ENCODE measurements at regions not wholly inside any gene's neighbourhood (a gene's known extent, or its start where the extent isn't known, plus 50 kb on each side); places are given as distances from the start of the nearest gene placed in this dataset.
"Not testable (repeated sequence)": the region's sequence is repeated elsewhere in the genome, so short reads cannot be mapped to it uniquely, and the experiment has no call there.

DNA sequence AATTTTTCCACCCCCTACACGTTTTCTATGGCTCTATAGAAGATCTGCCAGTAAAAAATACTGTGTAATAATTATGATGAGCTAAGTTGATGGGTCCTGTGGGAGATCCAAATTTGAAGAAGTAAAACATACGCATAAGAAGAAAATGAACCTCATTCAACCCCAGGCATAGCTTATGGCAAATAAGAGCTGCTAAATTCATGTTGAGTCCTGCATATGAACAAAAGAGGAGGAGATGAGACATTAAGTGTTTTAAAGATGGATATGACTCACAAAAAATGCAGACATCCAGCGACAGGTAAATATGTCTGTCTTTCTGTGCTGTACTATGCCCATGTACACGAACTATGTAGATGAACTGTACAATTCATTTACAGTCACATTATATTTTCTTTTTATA lies 101.9 kb downstream of the LIG4 start:
- Mint-ChIP-seq H3K9me3 (ENCODE audit: insufficient read depth) (no peaks in the 10 kb centered on the region), H3K4me1 (ENCODE audit: low read depth) (no peaks in the 10 kb centered on the region), H3K4me3 (no peak overlapping the region), H3K27me3 (ENCODE audit: low read depth) (no peaks in the 10 kb centered on the region), H3K27ac (no peak overlapping the region), H3K36me3 (ENCODE audit: low read depth) (no peaks in the 10 kb centered on the region)
- ChIA-PET CTCF (no interaction called here), POLR2A (no interaction called here)
- no peak for ATAC-seq
- DNase-seq: no peak

DNA sequence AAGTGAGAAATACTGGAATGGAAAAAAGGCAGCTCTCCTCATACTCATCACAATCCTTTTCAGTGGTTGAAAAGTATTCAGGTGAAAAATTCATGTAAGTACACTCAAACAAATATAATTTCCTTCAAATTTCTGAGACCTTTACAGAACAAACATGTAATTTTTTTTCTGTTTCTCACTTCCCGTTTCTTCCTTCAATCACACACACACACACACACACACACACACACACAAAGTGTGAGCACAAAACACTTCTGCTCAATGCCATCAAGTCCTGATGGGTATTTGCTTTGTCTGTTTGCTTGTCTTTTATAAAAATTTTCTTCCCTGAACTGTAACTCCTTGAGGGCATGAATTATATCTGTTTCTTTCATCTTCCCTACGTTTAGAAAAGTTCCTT lies 110.6 kb downstream of the LIG4 start:
- CTCF ChIA-PET: no interaction called here
- H3K27ac Mint-ChIP-seq: no peak overlapping the region
- no peak for ATAC-seq
- H3K36me3 Mint-ChIP-seq (ENCODE audit: low read depth): no peaks in the 10 kb centered on the region
- no peaks in the 10 kb centered on the region for H3K27me3 Mint-ChIP-seq (ENCODE audit: low read depth)
- H3K9me3 Mint-ChIP-seq (ENCODE audit: insufficient read depth): no peaks in the 10 kb centered on the region
- no peak for DNase-seq
- no peaks in the 10 kb centered on the region for H3K4me1 Mint-ChIP-seq (ENCODE audit: low read depth)
- POLR2A ChIA-PET: no interaction called here
- H3K4me3 Mint-ChIP-seq: no peak overlapping the region

DNA sequence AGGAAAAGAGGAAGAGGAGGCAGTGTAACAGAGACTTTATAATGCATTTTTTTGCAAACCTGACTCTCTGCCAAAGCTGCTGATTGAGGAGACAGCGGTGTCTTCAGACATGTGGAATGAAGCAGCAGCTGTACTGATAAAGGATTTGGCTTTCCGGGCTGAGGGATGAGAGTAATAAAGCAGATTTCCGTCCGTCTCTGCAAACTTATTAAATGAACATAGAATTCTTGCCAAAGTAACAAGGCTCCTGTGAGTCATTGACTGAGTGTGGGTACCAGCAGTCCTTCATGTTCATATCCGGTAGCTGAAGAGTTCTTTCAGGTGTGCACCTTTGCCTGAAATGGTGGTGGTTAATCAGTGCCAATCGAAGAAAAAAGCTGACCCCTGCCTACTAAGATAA lies 112.6 kb downstream of the LIG4 start:
- H3K9me3 Mint-ChIP-seq (ENCODE audit: insufficient read depth): no peaks in the 10 kb centered on the region
- H3K4me1 Mint-ChIP-seq (ENCODE audit: low read depth): no peaks in the 10 kb centered on the region
- ChIA-PET CTCF (no interaction called here), POLR2A (interaction anchor here (0.6 kb wide), 1 partner anchor 728 kb away, joined by 3 read pairs; no protein-coding TSS in a partner anchor)
- DNase-seq (no peak), ATAC-seq (no peak)
- H3K36me3 Mint-ChIP-seq (ENCODE audit: low read depth): no peaks in the 10 kb centered on the region
- no peaks in the 10 kb centered on the region for H3K27me3 Mint-ChIP-seq (ENCODE audit: low read depth)
- H3K4me3 Mint-ChIP-seq: no peak overlapping the region
- H3K27ac Mint-ChIP-seq: no peak overlapping the region

DNA sequence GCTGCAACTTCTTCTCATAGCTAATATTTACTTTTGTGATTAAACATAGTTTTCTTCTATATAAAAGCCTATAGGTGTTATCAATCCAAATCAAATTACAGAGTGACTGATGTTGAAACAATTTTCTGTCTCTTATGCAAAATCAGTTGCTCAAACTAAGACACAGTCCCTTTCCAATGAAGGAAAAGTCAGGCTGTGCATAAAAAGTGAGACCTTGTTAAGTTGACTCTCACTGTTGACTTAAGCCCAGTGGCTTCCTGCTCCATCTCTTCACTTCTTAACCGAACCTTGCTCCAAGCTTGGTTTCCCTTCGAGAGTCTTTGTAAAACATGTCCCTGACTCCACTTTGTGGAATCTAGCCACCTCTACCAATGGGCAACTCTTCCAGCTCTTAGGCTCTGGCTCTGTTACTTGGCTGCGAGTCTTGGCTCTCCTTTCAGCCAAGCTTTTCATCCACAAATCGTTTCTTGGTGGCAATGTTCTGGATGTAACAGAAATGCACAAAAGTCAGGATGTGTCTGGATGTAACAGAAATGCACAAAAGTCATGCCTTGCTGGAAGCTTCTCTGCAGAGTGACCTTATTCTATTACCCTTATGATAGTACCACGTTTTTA lies 118.9 kb downstream of the LIG4 start:
- ChIA-PET POLR2A (no interaction called here), CTCF (interaction anchor here (1.3 kb wide), 1 partner anchor 59 kb away, joined by 4 read pairs; no protein-coding TSS in a partner anchor)
- no peaks in the 10 kb centered on the region for H3K36me3 Mint-ChIP-seq (ENCODE audit: low read depth)
- no peaks in the 10 kb centered on the region for H3K4me1 Mint-ChIP-seq (ENCODE audit: low read depth)
- H3K27me3 Mint-ChIP-seq (ENCODE audit: low read depth): no peaks in the 10 kb centered on the region
- no peaks in the 10 kb centered on the region for H3K9me3 Mint-ChIP-seq (ENCODE audit: insufficient read depth)
- no peak overlapping the region for H3K4me3 Mint-ChIP-seq
- no peak for ATAC-seq
- no peak for DNase-seq
- H3K27ac Mint-ChIP-seq: no peak overlapping the region

DNA sequence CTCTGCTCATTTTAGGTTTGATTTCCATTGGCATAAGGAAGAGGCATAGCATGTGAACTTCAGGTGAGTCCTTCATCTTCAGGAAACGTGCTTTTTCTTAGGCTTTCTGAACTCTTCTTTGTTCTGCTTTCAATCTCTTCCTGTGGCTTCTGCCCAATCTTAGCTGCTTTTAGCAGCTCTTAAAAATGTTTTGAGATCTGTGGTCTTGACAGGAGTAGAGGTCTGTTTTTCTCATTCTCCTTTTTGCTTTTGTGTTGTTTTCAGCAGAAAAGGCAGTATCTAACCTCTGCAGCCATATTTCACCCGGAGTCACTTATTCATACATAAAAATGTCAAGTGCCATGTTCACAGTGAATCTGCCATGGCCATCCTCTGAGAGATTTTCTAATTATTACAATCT lies 120.3 kb downstream of the LIG4 start:
- H3K36me3 Mint-ChIP-seq (ENCODE audit: low read depth): no peaks in the 10 kb centered on the region
- H3K27me3 Mint-ChIP-seq (ENCODE audit: low read depth): no peaks in the 10 kb centered on the region
- no peak overlapping the region for H3K4me3 Mint-ChIP-seq
- DNase-seq (no peak), ATAC-seq (no peak)
- CTCF ChIA-PET: no interaction called here
- H3K4me1 Mint-ChIP-seq (ENCODE audit: low read depth): no peaks in the 10 kb centered on the region
- POLR2A ChIA-PET: no interaction called here
- H3K27ac Mint-ChIP-seq: no peak overlapping the region
- H3K9me3 Mint-ChIP-seq (ENCODE audit: insufficient read depth): no peaks in the 10 kb centered on the region

DNA sequence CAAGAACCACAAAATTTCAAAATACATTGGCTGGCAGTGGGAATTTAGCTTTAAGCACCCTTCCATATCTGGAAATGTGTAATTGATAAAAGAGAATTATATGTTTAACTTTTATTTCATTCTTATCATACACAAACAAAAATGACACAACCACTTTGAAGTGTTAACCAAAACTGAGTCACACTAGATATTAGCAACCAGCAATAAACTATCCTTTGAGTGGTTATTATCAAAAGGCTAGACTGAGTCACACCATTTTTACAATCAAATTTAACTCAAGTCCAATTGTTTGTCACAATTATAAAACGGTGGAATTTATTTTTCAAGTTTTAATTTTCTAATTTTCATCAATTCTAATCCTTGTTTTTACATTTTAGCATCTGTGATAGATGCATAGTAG lies 121.7 kb downstream of the LIG4 start:
- H3K4me1 Mint-ChIP-seq (ENCODE audit: low read depth): no peaks in the 10 kb centered on the region
- H3K9me3 Mint-ChIP-seq (ENCODE audit: insufficient read depth): no peaks in the 10 kb centered on the region
- H3K27me3 Mint-ChIP-seq (ENCODE audit: low read depth): no peaks in the 10 kb centered on the region
- ATAC-seq (no peak), DNase-seq (no peak)
- ChIA-PET CTCF (no interaction called here), POLR2A (no interaction called here)
- no peak overlapping the region for H3K27ac Mint-ChIP-seq
- H3K4me3 Mint-ChIP-seq: no peak overlapping the region
- no peaks in the 10 kb centered on the region for H3K36me3 Mint-ChIP-seq (ENCODE audit: low read depth)

DNA sequence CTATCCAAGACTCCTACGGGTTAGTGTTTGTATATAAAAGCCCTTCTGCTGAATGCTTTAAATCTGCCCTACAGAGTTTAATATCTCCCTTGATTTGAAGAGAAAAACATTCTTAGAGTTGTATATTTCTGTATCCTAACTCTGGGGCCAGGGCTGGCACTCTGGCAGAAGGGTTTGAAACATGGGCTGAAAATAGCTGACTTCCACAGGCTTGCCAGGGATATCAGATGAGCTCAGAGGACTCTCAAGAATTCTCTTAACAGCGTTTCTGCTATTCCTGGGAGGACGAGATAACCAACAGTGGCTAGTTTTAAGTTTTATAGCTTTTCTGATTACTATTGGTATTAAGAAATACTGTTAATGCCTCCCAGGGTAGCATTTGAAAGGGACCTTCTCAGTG lies 127.5 kb downstream of the LIG4 start:
- H3K4me1 Mint-ChIP-seq (ENCODE audit: low read depth): no peaks in the 10 kb centered on the region

DNA sequence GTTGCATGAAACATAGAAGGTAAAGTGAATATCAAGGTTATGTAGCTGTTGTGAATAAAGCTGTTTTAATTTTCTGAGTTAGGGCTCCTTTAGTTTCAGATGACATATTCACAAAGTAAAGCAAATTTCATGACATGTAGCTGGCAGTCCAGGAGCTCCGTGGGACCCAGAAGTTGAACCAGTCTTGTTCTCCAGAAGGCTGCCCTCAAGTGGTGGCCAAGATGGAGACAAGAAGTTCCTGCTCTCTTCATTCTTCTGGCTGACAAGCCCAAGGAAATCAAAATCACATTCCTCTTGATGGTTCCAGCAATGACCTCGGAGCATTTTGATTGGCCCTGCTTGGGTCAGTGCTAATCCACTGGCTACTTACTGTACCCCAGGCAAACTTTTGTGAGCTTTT lies 128.7 kb downstream of the LIG4 start:
- ChIA-PET POLR2A (no interaction called here), CTCF (no interaction called here)
- Mint-ChIP-seq H3K36me3 (ENCODE audit: low read depth) (no peaks in the 10 kb centered on the region), H3K4me1 (ENCODE audit: low read depth) (no peaks in the 10 kb centered on the region), H3K27me3 (ENCODE audit: low read depth) (no peaks in the 10 kb centered on the region), H3K27ac (no peak overlapping the region), H3K4me3 (no peak overlapping the region), H3K9me3 (ENCODE audit: insufficient read depth) (no peaks in the 10 kb centered on the region)
- no peak for ATAC-seq
- DNase-seq: no peak

More for the DNA sequence above, 127.5 kb downstream of the LIG4 start:
- ChIA-PET CTCF (interaction anchor here (0.7 kb wide), 1 partner anchor 1492 kb away, joined by 3 read pairs; no protein-coding TSS in a partner anchor), POLR2A (no interaction called here)
- ATAC-seq (no peak), DNase-seq (no peak)
- Mint-ChIP-seq H3K27me3 (ENCODE audit: low read depth) (no peaks in the 10 kb centered on the region), H3K4me3 (no peak overlapping the region), H3K27ac (no peak overlapping the region), H3K36me3 (ENCODE audit: low read depth) (no peaks in the 10 kb centered on the region), H3K9me3 (ENCODE audit: insufficient read depth) (no peaks in the 10 kb centered on the region)

DNA sequence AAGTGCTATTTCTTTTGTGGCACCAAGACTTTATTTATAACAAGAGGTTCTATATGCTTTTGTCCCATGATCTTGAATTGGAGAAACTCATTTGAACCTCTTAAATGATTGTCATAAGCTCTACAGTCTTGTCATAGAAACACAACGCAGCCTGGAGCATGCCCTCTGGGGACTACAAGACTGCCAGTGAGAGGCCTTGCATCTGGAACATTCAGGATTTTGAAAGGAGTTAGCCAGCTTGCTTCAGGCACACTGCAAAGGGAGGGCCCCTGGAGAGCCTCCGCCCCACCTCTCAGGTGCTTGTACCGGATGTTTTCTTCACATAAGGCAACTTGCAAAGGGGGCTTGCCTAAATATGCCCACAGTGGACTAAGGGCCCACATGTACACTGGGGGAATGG lies 130.5 kb downstream of the LIG4 start:
- no peaks in the 10 kb centered on the region for H3K4me1 Mint-ChIP-seq (ENCODE audit: low read depth)
- no peak overlapping the region for H3K27ac Mint-ChIP-seq
- no peaks in the 10 kb centered on the region for H3K36me3 Mint-ChIP-seq (ENCODE audit: low read depth)
- CTCF ChIA-PET: interaction anchor here (1.5 kb wide), 1 partner anchor 70 kb away, joined by 5 read pairs; no protein-coding TSS in a partner anchor
- H3K4me3 Mint-ChIP-seq: no peak overlapping the region
- H3K27me3 Mint-ChIP-seq (ENCODE audit: low read depth): no peaks in the 10 kb centered on the region
- H3K9me3 Mint-ChIP-seq (ENCODE audit: insufficient read depth): no peaks in the 10 kb centered on the region
- DNase-seq: no peak
- ATAC-seq: no peak
- POLR2A ChIA-PET: interaction anchor here (0.6 kb wide), 1 partner anchor 16 kb away, joined by 3 read pairs; no protein-coding TSS in a partner anchor

DNA sequence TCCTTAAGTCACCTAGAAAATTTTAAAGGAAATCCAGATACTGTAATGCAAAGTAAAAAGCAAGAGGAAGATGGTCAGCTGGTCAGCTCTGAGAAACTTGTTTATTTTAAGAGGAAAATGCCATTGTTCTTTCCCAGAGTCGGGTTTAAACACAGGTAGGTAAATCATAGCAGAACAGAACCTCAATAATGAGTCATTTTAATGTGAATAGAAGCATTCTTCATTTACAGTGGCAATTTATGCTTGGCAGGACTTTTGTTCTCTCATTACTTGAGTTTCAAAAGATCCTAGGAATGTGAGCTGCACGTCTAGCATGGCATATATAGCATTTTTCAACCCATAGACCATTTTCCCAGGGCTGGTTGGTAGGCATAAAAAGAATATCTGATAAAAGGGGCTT lies 132.3 kb downstream of the LIG4 start:
- no peaks in the 10 kb centered on the region for H3K36me3 Mint-ChIP-seq (ENCODE audit: low read depth)
- POLR2A ChIA-PET: no interaction called here
- no peaks in the 10 kb centered on the region for H3K9me3 Mint-ChIP-seq (ENCODE audit: insufficient read depth)
- DNase-seq (no peak), ATAC-seq (no peak)
- no peaks in the 10 kb centered on the region for H3K27me3 Mint-ChIP-seq (ENCODE audit: low read depth)
- no peaks in the 10 kb centered on the region for H3K4me1 Mint-ChIP-seq (ENCODE audit: low read depth)
- no peak overlapping the region for H3K4me3 Mint-ChIP-seq
- CTCF ChIA-PET: no interaction called here
- no peak overlapping the region for H3K27ac Mint-ChIP-seq

DNA sequence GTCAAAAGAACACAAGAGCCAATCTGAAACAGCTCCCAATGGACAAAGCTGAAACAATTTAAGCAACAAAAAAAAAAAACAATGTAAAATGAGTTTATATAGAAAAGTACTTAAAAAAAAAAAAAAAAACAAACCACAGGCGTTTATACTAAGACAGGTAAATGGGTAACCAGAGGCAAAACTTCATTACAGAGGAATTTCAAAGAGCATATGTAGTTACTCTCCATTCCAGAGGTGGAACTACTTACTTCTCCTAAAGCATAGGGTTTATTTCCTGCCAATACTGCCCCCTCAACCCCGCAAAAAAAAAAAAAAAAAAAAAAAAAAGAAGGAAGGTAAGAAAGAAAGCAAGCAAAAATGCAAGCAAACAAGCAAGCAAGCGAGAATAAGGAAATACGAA lies 132.9 kb downstream of the LIG4 start:
- Mint-ChIP-seq H3K9me3 (ENCODE audit: insufficient read depth) (no peaks in the 10 kb centered on the region), H3K4me3 (no peak overlapping the region), H3K36me3 (ENCODE audit: low read depth) (no peaks in the 10 kb centered on the region), H3K27ac (no peak overlapping the region), H3K27me3 (ENCODE audit: low read depth) (no peaks in the 10 kb centered on the region), H3K4me1 (ENCODE audit: low read depth) (no peaks in the 10 kb centered on the region)
- ChIA-PET CTCF (no interaction called here), POLR2A (no interaction called here)
- DNase-seq: no peak
- no peak for ATAC-seq

DNA sequence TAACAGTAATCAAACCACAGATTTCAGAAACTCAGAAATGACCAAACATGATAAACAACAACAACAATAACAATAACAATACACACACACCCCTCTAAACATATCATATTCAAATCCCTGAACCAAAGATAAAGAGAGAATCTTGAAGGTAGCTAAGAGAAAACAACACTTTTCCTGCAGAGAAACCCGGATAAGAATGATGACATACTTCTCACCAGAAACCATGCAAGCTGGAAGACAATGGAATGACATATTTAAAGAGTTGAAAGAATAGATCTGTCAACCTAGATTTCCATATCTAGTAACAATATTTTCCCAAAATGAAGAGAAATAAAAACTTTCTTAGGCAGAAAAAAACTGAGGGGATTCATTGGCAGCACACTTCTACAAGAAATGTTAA lies 138.1 kb downstream of the LIG4 start:
- no peaks in the 10 kb centered on the region for H3K27me3 Mint-ChIP-seq (ENCODE audit: low read depth)
- CTCF ChIA-PET: no interaction called here

DNA sequence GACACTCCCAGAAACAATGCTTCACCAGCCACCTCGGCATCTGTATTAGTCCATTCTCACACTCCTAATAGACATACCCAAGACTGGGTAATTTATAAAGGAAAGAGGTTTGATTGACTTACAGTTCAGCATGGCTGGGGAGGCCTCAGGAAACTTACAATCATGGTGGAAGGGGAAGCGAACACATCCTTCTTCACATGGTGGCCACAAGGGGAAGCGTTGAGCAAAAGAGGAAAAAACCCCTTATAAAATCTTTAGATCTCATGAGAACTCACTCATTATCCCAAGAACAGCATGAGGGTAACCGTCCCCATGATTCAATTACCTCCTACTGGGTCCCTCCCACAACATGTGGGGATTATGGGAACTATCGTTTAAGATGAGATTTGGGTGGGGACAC lies 140.9 kb downstream of the LIG4 start:
- CTCF ChIA-PET; H3K4me3 Mint-ChIP-seq; H3K27me3 Mint-ChIP-seq (ENCODE audit: low read depth); ATAC-seq; H3K4me1 Mint-ChIP-seq (ENCODE audit: low read depth); DNase-seq; H3K9me3 Mint-ChIP-seq (ENCODE audit: insufficient read depth); H3K36me3 Mint-ChIP-seq (ENCODE audit: low read depth); H3K27ac Mint-ChIP-seq; POLR2A ChIA-PET: not testable (repeated sequence)

More for the DNA sequence above, 138.1 kb downstream of the LIG4 start:
- POLR2A ChIA-PET: no interaction called here
- Mint-ChIP-seq H3K4me3 (no peak overlapping the region), H3K27ac (no peak overlapping the region), H3K4me1 (ENCODE audit: low read depth) (no peaks in the 10 kb centered on the region), H3K36me3 (ENCODE audit: low read depth) (no peaks in the 10 kb centered on the region), H3K9me3 (ENCODE audit: insufficient read depth) (peaks cover 3% of the 10 kb centered on the region)
- ATAC-seq: no peak
- DNase-seq: no peak
